Bronchial epithelial cell (primary cell): ENCODE measurements at regions not wholly inside any gene's neighbourhood (a gene's known extent, or its start where the extent isn't known, plus 50 kb on each side); places are given as distances from the start of the nearest gene placed in this dataset.

Experiments used
- DNase-seq: peaks from one replicate; pipeline ENCODE4 v3.0.0-alpha.2; 2010; ENCODE audit warnings: low read depth
- FAIRE-seq: peaks from 2 replicates; lab custom pipeline; 2011; peaks lifted over from hg19 to GRCh38; lab: Jason Lieb, UNC
- H3K27me3 ChIP-seq: 2 replicates; pipeline ENCODE4 v1.5.1; 2011; ENCODE audit warnings: low read length; ENCODE audit not compliant: control insufficient read depth, insufficient read depth
- H3K36me3 ChIP-seq: 2 replicates; pipeline ENCODE4 v1.5.1; 2011; ENCODE audit warnings: low read length; ENCODE audit not compliant: control insufficient read depth, insufficient read depth
- H3K4me3 ChIP-seq: 2 replicates; pipeline ENCODE4 v1.5.1; 2011; ENCODE audit warnings: mild to moderate bottlenecking, low read depth, low read length, control low read depth
- TF ChIP-seq, protein P1 (sequence below): IDR thresholded peaks from 2 replicates; pipeline ENCODE4 v1.5.1; 2011; ENCODE audit warnings: mild to moderate bottlenecking, moderate library complexity, low read length, control low read depth, inconsistent platforms; ENCODE audit not compliant: insufficient read depth, severe bottlenecking

DNA sequence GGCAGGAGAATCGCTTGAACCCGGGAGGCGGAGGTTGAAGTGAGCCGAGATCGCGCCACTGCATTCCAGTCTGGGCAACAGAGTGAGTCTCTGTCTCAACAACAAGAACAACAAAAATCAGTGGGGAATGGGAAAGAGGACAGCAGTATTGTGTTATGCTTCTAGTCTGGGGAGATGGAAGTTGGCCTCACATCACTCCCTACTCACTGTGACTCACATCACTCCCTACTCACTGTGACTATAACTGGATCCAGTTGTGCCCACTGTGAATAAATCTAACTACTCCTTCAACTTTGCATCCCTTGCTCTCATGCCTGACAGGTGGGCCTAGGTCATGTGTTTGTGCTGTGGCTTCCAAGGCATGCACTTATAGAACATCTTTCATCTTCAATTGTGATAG, 285.4 kb upstream of the USP24 start:
- Histone ChIP-seq H3K4me3 (no peak overlapping the region), H3K36me3 (no peaks in the 10 kb centered on the region), H3K27me3 (no peaks in the 10 kb centered on the region)
- FAIRE-seq (no peak), DNase-seq (no peak)
- TF ChIP-seq, protein P1, sequence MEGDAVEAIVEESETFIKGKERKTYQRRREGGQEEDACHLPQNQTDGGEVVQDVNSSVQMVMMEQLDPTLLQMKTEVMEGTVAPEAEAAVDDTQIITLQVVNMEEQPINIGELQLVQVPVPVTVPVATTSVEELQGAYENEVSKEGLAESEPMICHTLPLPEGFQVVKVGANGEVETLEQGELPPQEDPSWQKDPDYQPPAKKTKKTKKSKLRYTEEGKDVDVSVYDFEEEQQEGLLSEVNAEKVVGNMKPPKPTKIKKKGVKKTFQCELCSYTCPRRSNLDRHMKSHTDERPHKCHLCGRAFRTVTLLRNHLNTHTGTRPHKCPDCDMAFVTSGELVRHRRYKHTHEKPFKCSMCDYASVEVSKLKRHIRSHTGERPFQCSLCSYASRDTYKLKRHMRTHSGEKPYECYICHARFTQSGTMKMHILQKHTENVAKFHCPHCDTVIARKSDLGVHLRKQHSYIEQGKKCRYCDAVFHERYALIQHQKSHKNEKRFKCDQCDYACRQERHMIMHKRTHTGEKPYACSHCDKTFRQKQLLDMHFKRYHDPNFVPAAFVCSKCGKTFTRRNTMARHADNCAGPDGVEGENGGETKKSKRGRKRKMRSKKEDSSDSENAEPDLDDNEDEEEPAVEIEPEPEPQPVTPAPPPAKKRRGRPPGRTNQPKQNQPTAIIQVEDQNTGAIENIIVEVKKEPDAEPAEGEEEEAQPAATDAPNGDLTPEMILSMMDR = no peak

DNA sequence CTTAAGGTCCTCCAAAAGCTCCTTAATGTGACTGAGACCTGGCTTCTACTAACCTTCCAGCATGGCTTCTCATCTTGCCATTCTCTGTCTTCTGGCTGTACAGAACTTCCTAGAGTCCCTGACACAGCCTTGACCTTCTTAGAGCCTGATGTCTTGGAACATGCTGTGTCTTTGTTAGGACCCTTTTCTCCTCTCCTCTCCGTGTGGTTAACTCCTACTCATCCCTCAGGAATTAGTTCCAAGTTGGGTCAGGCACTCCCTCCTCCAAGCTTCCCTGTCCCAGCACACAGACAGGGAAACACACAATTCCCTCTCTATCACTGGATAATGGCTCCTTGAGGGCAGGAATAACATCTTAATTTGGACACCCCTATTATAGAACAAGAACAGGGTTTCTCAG, 275.4 kb upstream of the USP24 start:
- DNase-seq (peak; percentile 32), FAIRE-seq (no peak)
- no peak overlapping the region for H3K4me3 ChIP-seq
- TF ChIP-seq, protein P1 = no peak
- H3K36me3 ChIP-seq = no peaks in the 10 kb centered on the region
- H3K27me3 ChIP-seq = no peaks in the 10 kb centered on the region

DNA sequence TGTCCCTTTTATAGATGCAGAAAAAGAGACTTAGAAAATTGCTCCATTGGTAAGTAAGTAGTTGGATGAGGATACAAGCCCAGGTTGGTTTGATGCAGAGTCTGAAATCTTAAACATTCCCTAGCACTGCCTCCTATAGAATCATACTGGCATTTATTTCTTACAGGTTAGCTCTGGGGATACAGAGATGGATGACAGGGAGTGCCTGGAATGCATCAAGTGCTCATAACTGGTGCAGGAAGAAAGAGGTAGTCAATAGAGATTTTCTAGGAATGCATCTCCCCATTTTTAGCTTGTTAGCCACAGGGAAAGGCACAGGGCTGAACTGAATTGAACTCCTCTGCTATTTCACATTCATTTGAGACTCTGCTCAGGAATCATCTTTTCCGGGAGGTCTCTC, 269.0 kb upstream of the USP24 start:
- no peak for FAIRE-seq
- no peak overlapping the region for H3K4me3 ChIP-seq
- no peaks in the 10 kb centered on the region for H3K27me3 ChIP-seq
- TF ChIP-seq, protein P1 = no peak
- DNase-seq = peak; percentile 25
- H3K36me3 ChIP-seq = no peaks in the 10 kb centered on the region

DNA sequence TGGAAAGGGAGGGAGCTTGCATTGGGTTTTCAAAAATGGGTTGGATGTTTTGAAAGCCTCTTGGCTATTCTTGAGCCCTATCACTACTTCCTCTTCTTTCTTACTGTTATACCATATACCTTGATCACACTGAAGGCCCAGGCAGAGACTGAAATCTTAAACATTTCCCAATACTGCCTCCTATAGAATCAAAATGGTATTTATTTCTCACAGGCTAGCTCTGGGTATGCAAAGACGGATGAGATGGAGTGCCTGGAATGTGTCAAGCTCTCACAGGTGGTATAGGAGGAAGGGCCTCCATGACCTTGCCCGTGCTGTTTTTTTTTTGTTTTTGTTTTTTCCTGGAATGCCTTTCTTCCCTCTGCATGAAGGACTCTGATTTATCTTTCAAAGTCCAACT, 268.4 kb upstream of the USP24 start:
- DNase-seq = no peak

DNA sequence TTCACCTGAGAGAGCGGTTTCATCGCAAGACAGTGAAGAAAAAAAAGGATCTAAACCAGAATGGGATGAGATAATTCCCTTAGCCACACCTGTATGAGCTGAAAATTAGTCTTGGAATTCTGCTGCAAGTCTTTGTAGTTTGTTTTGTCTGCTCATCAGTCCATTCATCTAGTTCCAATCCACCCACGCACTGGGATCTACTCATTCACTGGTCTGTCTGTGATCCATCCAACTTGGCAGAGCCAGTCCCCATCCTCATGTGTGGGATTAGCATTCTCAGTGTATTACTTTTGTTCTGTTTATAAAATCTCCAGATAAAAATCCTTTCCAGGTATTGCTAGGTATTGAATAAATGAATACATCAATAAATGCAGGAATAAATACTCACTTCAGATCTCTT, 266.5 kb upstream of the USP24 start:
- Histone ChIP-seq H3K36me3 (no peaks in the 10 kb centered on the region), H3K4me3 (no peak overlapping the region), H3K27me3 (no peaks in the 10 kb centered on the region)
- DNase-seq = peak; percentile 20
- no peak for FAIRE-seq
- TF ChIP-seq, protein P1 = no peak

More for the DNA sequence above, 268.4 kb upstream of the USP24 start:
- no peaks in the 10 kb centered on the region for H3K27me3 ChIP-seq
- FAIRE-seq = no peak
- TF ChIP-seq, protein P1 = no peak
- H3K4me3 ChIP-seq = no peak overlapping the region
- no peaks in the 10 kb centered on the region for H3K36me3 ChIP-seq

DNA sequence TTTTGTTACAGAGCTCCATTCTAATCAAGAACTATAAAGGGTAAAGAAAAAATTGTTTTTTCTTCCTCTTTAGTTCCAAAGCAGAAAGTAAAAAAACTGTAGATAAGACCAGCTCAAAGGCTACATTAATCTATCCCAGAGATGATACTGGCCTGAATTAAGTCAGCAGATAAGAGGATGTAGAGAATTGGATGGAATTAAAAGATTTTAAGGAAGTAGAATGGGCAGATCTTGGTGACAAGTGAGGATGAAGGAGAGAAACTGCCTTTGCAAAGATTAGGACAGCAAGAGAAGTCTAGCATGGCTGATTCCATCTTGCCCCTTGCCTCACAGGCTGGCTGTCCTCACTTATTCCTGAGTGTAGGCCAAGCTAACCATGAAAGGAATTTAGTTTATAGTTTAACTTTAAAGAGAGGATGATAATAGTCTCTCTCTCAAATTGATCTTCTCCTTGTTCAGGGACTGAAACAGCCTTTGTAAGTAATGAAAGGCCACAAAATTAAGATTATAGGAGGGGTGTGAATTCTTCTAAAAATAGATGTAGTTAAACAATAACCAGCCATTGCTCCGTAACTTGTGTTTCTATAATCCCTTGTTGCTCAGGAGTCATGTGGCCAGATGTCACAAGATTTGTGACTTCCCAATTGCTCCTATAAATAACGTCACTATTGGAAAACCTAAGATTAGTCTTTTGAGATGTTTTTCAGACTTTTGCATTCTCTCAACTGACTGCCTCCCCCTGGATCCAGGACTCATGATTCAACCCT, 265.0 kb upstream of the USP24 start:
- TF ChIP-seq, protein P1 = no peak
- Histone ChIP-seq H3K27me3 (no peaks in the 10 kb centered on the region), H3K4me3 (no peak overlapping the region), H3K36me3 (no peaks in the 10 kb centered on the region)
- FAIRE-seq = no peak
- no peak for DNase-seq
